Neural cell (in vitro differentiated cells): ENCODE measurements at regions not wholly inside any gene's neighbourhood (a gene's known extent, or its start where the extent isn't known, plus 50 kb on each side); places are given as distances from the start of the nearest gene placed in this dataset.

Source experiments
- H2AFZ ChIP-seq: fragments of 200-600, 300-800 bp; sonication (generic), shearing (Covaris generic); 2 replicates; pipeline ENCODE4 v1.6.0; 2014; ENCODE audit warnings: low read depth, mild to moderate bottlenecking, antibody characterized with exemption, low read length, moderate library complexity
- H3F3A ChIP-seq: fragments of 200-600 bp; shearing (Covaris generic); 2 replicates; pipeline ENCODE4 v1.6.1; 2016; ENCODE audit warnings: mild to moderate bottlenecking, moderate library complexity, mixed read lengths, antibody characterized with exemption, low read length; ENCODE audit not compliant: insufficient read depth, poor library complexity, severe bottlenecking
- H3K27ac ChIP-seq: fragments of 200-600, 300-800 bp; sonication (generic), shearing (Covaris generic); 2 replicates; pipeline ENCODE4 v1.5.1; 2014; ENCODE audit warnings: mild to moderate bottlenecking, low read length, moderate library complexity
- H3K27me3 ChIP-seq: fragments of 300-800, 200-600 bp; sonication (generic), shearing (Covaris generic); 2 replicates; pipeline ENCODE4 v1.6.0; 2014; ENCODE audit warnings: mild to moderate bottlenecking, low read depth, low read length, moderate library complexity; ENCODE audit not compliant: insufficient read depth
- H3K36me3 ChIP-seq: fragments of 300-800, 200-600 bp; sonication (generic), shearing (Covaris generic); 2 replicates; pipeline ENCODE4 v1.5.1; 2014; ENCODE audit warnings: mild to moderate bottlenecking, antibody characterized with exemption, low read length, moderate library complexity; ENCODE audit not compliant: insufficient read depth
- H3K4me2 ChIP-seq: fragments of 300-800, 200-600 bp; sonication (generic), shearing (Covaris generic); 2 replicates; pipeline ENCODE4 v1.6.0; 2014; ENCODE audit warnings: mild to moderate bottlenecking, low read length
- H3K4me3 ChIP-seq: fragments of 300-800, 200-600 bp; sonication (generic), shearing (Covaris generic); 2 replicates; pipeline ENCODE4 v1.5.1; 2014; ENCODE audit warnings: mild to moderate bottlenecking, low read length, moderate library complexity
- H3K79me2 ChIP-seq: fragments of 200-600 bp; shearing (Covaris generic); replicated peaks from 2 replicates; pipeline ENCODE4 v1.6.0; 2014; ENCODE audit warnings: mild to moderate bottlenecking, low read length, moderate library complexity; ENCODE audit not compliant: insufficient read depth
- H3K9ac ChIP-seq: fragments of 300-800, 200-600 bp; sonication (generic), shearing (Covaris generic); 2 replicates; pipeline ENCODE4 v1.6.1; 2016; ENCODE audit warnings: mild to moderate bottlenecking, low read length, mixed read lengths
- H3K9me2 ChIP-seq: fragments of 200-600 bp; shearing (Covaris generic); 2 replicates; pipeline ENCODE4 v1.6.1; 2016; ENCODE audit warnings: mild to moderate bottlenecking, low read length, mixed read lengths; ENCODE audit not compliant: insufficient read depth
- H3K9me3 ChIP-seq: fragments of 200-600, 300-800 bp; sonication (generic), shearing (Covaris generic); 2 replicates; pipeline ENCODE4 v1.6.1; 2016; ENCODE audit warnings: mild to moderate bottlenecking, mixed run types, low read length, moderate library complexity, mixed read lengths
- H4K20me1 ChIP-seq: fragments of 200-600 bp; shearing (Covaris generic); 2 replicates; pipeline ENCODE4 v1.6.1; 2016; ENCODE audit warnings: mild to moderate bottlenecking, mixed run types; ENCODE audit not compliant: insufficient read depth
- EP300 ChIP-seq: fragments of 450-650 bp; conservative IDR thresholded peaks from 2 replicates; pipeline ENCODE4 v1.6.1; 2014; ENCODE audit warnings: antibody characterized with exemption, mild to moderate bottlenecking, moderate library complexity; ENCODE audit not compliant: poor library complexity, severe bottlenecking
- EZH2 ChIP-seq: fragments of 200-600, 300-800 bp; shearing (Covaris generic), sonication (generic); IDR thresholded peaks from 2 replicates; pipeline ENCODE4 v1.6.1; 2014; ENCODE audit warnings: antibody characterized with exemption, low read length, borderline replicate concordance, mild to moderate bottlenecking; ENCODE audit not compliant: insufficient read depth, poor library complexity, severe bottlenecking
- MXI1 ChIP-seq: fragments of 450-650 bp; conservative IDR thresholded peaks from 2 replicates; pipeline ENCODE4 v1.6.1; 2014; ENCODE audit warnings: antibody characterized with exemption, mild to moderate bottlenecking; ENCODE audit not compliant: poor library complexity, severe bottlenecking
- POLR2AphosphoS5 ChIP-seq: IDR thresholded peaks from 2 replicates; pipeline ENCODE4 v1.6.1; 2012
- RAD21 ChIP-seq: fragments of 450-650 bp; conservative IDR thresholded peaks from 2 replicates; pipeline ENCODE4 v1.6.1; 2014; ENCODE audit warnings: antibody characterized with exemption, mild to moderate bottlenecking, moderate library complexity
- SMC3 ChIP-seq: fragments of 450-650 bp; conservative IDR thresholded peaks from 2 replicates; pipeline ENCODE4 v1.6.1; 2014; ENCODE audit warnings: antibody characterized with exemption, mild to moderate bottlenecking, moderate library complexity; ENCODE audit not compliant: poor library complexity
- TAF1 ChIP-seq: IDR thresholded peaks from 2 replicates; pipeline ENCODE4 v1.6.1; 2012; ENCODE audit warnings: low read depth
- TF ChIP-seq, protein P1 (sequence below): fragments of 450-650 bp; IDR thresholded peaks from 2 replicates; pipeline ENCODE4 v1.5.1; 2014; ENCODE audit warnings: antibody characterized with exemption, mild to moderate bottlenecking, moderate library complexity; ENCODE audit not compliant: poor library complexity, severe bottlenecking
- TF ChIP-seq, protein P2 (sequence below): IDR thresholded peaks from 2 replicates; pipeline ENCODE4 v1.6.1; 2012; ENCODE audit warnings: borderline replicate concordance

DNA sequence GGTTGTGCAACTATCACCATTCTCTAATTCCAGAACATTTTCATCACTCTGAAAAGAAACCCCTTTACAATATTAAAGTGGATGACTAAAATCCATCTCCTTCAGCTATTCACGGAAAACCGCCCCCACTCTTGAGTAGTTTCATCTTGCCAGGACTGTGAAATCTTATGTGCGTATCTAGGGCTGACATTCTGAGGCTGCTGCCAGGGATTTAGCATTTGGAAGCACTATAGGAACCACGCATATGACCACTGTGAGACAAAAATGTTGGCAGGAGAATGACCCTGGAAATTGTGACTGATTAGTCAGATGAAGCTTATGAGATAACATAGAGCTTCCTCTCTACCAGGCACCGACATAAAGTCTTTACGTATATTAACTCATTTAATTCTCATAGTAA lies 305.2 kb upstream of the PDE3A start:
- H3K9ac ChIP-seq, result no peak overlapping the region
- no peak overlapping the region for H3K27ac ChIP-seq
- H3K9me3 ChIP-seq, result no peaks in the 10 kb centered on the region
- H3K4me3 ChIP-seq, result no peak overlapping the region
- H2AFZ ChIP-seq, result no peak overlapping the region
- H3K27me3 ChIP-seq, result no peaks in the 10 kb centered on the region
- no peak overlapping the region for H3K4me2 ChIP-seq
- no peaks in the 10 kb centered on the region for H3K9me2 ChIP-seq
- no peaks in the 10 kb centered on the region for H3K79me2 ChIP-seq
- TF ChIP-seq EP300 (no peak), SMC3 (no peak), EZH2 (no peak), TAF1 (no peak), POLR2AphosphoS5 (no peak), MXI1 (no peak), RAD21 (no peak)
- TF ChIP-seq, protein P1, sequence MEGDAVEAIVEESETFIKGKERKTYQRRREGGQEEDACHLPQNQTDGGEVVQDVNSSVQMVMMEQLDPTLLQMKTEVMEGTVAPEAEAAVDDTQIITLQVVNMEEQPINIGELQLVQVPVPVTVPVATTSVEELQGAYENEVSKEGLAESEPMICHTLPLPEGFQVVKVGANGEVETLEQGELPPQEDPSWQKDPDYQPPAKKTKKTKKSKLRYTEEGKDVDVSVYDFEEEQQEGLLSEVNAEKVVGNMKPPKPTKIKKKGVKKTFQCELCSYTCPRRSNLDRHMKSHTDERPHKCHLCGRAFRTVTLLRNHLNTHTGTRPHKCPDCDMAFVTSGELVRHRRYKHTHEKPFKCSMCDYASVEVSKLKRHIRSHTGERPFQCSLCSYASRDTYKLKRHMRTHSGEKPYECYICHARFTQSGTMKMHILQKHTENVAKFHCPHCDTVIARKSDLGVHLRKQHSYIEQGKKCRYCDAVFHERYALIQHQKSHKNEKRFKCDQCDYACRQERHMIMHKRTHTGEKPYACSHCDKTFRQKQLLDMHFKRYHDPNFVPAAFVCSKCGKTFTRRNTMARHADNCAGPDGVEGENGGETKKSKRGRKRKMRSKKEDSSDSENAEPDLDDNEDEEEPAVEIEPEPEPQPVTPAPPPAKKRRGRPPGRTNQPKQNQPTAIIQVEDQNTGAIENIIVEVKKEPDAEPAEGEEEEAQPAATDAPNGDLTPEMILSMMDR, result no peak
- TF ChIP-seq, protein P2, sequence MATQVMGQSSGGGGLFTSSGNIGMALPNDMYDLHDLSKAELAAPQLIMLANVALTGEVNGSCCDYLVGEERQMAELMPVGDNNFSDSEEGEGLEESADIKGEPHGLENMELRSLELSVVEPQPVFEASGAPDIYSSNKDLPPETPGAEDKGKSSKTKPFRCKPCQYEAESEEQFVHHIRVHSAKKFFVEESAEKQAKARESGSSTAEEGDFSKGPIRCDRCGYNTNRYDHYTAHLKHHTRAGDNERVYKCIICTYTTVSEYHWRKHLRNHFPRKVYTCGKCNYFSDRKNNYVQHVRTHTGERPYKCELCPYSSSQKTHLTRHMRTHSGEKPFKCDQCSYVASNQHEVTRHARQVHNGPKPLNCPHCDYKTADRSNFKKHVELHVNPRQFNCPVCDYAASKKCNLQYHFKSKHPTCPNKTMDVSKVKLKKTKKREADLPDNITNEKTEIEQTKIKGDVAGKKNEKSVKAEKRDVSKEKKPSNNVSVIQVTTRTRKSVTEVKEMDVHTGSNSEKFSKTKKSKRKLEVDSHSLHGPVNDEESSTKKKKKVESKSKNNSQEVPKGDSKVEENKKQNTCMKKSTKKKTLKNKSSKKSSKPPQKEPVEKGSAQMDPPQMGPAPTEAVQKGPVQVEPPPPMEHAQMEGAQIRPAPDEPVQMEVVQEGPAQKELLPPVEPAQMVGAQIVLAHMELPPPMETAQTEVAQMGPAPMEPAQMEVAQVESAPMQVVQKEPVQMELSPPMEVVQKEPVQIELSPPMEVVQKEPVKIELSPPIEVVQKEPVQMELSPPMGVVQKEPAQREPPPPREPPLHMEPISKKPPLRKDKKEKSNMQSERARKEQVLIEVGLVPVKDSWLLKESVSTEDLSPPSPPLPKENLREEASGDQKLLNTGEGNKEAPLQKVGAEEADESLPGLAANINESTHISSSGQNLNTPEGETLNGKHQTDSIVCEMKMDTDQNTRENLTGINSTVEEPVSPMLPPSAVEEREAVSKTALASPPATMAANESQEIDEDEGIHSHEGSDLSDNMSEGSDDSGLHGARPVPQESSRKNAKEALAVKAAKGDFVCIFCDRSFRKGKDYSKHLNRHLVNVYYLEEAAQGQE, result no peak
- no peaks in the 10 kb centered on the region for H4K20me1 ChIP-seq
- no peaks in the 10 kb centered on the region for H3F3A ChIP-seq
- H3K36me3 ChIP-seq, result no peaks in the 10 kb centered on the region

DNA sequence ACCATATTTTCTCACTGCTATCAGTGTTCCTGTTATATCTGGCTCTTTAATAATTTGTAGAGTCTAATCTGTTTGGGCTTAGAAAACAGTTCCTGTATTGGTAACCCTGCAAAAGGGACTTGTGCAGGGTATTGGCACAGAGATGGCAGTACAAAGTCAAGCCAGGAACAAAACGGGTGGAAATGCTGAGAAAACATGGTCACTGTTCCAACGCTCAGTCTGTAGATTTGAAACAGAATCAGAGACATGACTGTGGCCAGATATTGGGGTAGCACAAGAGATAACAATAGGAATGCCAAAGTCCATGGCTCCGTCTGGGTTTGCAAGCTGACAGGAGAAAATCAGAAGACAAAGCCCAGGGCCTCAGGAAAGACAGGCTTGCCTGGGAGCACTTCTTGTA lies 290.7 kb upstream of the PDE3A start:
- TF ChIP-seq EP300 (no peak), MXI1 (no peak), SMC3 (no peak), EZH2 (no peak), POLR2AphosphoS5 (no peak), TAF1 (no peak), RAD21 (no peak)
- TF ChIP-seq, protein P2, result no peak
- TF ChIP-seq, protein P1, result no peak
- Histone ChIP-seq H3K4me3 (no peak overlapping the region), H3K27me3 (no peaks in the 10 kb centered on the region), H3K9me3 (no peaks in the 10 kb centered on the region), H3K9ac (no peak overlapping the region), H4K20me1 (no peaks in the 10 kb centered on the region), H3K79me2 (no peaks in the 10 kb centered on the region), H3K36me3 (no peaks in the 10 kb centered on the region), H3K4me2 (no peak overlapping the region), H3F3A (no peaks in the 10 kb centered on the region), H2AFZ (no peak overlapping the region), H3K27ac (no peak overlapping the region), H3K9me2 (no peaks in the 10 kb centered on the region)
